ENCODE measurements at regions not wholly inside any gene's neighbourhood (a gene's known extent, or its start where the extent isn't known, plus 50 kb on each side); places are given as distances from the start of the nearest gene placed in this dataset.

DNA sequence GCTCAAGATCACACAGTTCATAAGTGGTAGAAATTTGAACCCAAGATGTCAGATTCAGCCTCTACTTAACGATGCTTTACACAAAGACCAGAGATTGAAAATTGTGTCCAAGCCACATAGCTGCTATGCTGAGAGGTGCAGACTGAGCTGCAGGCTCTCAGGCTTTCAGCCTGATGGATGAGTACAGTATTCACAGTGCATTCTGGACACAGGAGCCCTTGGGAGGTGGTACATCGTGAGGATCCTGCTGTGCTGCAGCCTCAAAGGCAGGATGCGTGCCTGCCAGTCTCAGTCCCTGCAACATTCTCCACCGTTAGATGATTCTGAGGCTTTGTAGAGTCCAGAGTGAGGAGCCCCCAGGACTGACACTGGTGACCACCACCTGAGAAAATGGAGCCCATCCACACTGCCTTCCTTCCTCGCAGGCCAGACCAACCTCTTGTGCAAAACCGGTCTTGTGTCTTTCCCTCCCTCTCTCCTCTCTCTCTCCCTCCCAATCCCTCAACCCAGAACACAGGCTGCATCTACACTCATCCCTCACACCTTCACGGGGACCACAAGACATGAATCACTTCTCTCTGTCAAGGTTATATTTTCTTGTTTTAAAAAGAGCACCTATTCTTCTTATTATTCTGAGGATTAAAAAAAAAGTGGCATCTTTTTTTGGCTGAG lies 203.4 kb upstream of the ZNF507 start:
- TF ChIP-seq BACH2 (CRISPR knock-in tag; IDR thresholded peaks at IDR 0.05; ENCODE audit: borderline replicate concordance) = no peak
- no peak for TF ChIP-seq ISL1 (CRISPR knock-in tag; IDR thresholded peaks at IDR 0.05)
- no peak for TF ChIP-seq PPARA (CRISPR knock-in tag; IDR thresholded peaks at IDR 0.05; ENCODE audit: borderline replicate concordance)
- TF ChIP-seq RARB (CRISPR knock-in tag; IDR thresholded peaks at IDR 0.05) = no peak
- TF ChIP-seq ZFP30 (CRISPR knock-in tag; IDR thresholded peaks at IDR 0.05) = no peak
